ENCODE measurements at regions not wholly inside any gene's neighbourhood (a gene's known extent, or its start where the extent isn't known, plus 50 kb on each side); places are given as distances from the start of the nearest gene placed in this dataset.

GRCh38 chr2:15790326-15790725 is 150.0 kb upstream of the MYCN start:
- TF ChIP-seq SIN3A (IDR thresholded peaks at IDR 0.05; ENCODE audit: borderline replicate concordance, insufficient read depth, low read depth, low read length), result no peak
- no peak for TF ChIP-seq CTCF (IDR thresholded peaks at IDR 0.05)
- no peak for TF ChIP-seq POLR2AphosphoS5 (IDR thresholded peaks at IDR 0.05; ENCODE audit: low read depth, low read length)
- no peak for TF ChIP-seq TCF7L2 (IDR thresholded peaks at IDR 0.05; ENCODE audit: low read depth, low read length)
